NCI-H2171 (cell line): ENCODE measurements at regions not wholly inside any gene's neighbourhood (a gene's known extent, or its start where the extent isn't known, plus 50 kb on each side); places are given as distances from the start of the nearest gene placed in this dataset.

Source experiments
- DNase-seq: peaks from one replicate; lab custom pipeline; 2025; lab: John Stamatoyannopoulos, UW

DNA sequence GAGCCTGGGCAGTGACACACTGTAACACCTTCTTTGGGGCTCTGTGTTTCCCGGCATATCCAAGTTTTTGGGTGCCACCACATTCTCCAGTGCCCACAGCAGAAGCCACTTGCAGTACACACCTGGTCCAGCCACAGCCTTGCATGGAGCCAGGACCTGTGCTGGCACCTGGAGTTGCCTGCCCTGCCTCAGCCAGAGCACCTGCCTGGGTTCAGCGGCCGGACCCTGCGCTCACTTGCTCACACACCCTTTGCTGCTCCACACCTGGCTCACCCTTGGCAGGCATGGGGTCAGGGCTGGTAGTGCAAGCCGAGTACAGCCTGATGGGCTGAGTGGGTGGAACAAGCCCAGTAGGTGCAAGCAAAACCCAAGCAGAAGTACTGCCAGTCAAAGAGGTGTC, 1511.1 kb downstream of the TECRL start:
- no peak for DNase-seq

DNA sequence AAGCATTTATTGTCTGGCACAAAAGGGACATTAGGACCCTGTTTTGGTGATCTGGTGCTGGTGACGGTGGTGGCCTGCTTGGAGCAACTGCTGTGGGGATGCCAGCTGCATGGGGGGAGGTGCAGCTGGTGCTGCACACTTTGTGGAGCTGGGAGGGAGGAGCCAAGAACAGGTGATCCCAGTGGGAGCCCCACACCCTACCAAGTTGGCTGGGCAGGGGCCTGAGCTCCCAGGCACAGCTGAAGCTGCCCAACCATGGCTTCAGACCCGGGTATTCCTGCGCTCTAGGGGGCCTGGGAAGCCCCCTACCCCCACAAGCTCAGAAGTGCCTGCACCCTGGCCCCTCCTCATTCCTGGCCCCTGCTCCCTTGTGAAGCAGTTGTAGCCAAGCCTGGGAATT, 1512.5 kb downstream of the TECRL start:
- no peak for DNase-seq

DNA sequence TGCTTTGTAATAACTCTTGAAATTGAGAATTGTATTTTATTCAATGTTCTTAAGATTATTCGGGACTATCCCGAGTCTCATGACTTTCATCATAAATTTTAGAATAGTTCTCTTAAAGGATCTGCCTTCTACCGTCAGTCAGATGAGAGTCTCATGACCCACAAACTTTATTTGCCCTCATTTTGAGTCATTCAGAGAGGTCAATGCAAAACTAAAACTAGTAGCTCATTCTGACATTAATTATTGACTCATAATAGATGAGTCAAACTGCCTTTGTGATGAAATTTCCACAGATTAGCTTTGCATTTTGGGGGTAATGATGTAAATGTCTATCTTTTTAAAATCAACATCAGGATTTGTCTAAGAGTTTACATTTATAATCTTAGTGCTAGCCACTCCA, 1527.3 kb downstream of the TECRL start:
- DNase-seq = no peak

DNA sequence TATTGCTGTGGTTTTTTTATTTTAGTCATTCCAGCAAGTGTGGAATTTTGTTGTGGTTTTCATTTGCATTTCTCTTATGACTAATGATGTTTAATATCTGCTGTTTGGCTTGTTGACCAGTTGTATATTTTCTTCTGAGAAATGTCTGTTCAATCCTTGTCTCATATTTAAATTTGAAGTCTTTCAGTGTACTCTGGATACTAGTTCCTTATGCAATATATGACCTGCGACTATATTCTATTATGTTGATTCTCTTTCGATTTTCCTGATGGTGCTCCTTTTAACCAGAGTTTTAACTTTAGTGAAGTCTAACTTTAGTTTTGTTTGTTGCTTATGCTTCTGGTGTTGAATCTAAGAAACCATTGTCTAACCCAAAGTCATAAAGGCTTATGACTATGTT, 1528.0 kb downstream of the TECRL start:
- no peak for DNase-seq

DNA sequence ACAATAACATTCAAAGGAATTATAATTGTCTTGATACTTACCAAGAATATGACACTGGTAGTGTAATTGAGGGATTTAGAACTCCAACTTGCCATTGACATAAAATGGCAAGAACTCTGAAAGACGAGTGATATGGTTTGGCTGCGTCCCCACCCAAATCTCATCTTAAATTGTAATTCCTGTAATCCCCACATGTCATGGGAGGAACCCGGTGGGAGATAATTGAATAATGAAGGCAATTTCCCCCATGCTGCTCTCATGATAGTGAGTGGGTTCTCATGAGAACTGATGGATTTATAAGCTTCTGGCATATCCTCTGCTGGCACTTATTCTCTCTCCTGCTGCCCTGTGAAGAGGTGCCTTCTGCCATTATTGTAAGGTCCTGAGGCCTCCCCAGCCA, 1536.4 kb downstream of the TECRL start:
- no peak for DNase-seq

DNA sequence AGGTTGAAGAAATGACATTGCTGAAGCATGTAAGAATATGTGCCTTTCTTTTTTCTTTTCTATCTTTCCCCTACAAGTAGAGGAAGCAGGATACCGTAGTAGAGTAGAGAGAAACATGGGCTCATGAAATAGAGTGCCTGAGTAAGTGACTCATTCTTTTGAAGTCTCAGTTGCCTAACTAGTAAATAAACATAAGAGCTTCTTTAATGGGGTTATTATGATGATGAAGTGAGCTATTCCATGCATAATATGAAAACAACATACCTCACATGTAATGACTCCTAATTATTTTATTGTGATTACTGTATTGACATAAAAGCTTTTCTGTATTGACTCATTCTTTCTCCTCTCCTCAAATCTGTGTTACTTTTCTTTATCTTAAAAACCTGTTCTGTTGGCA, 1538.2 kb downstream of the TECRL start:
- DNase-seq = no peak

DNA sequence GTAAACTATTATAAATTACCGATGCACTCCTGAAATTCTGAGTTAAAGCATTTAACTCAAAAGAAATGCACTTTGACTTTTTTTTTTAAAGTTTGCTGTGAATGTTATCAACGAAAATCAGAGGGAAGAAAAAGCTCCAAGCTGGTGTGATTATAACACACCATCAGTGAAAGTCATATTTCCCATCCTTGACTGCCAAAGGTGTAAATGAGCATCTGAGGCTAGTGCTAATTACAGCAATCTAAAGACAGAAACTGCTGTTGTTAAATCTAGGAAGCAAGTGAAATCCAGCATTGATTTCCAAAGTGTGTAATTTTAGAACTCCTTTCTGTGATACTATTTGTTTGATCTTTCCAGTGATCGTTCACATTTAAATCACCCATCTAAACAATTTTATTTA, 1538.8 kb downstream of the TECRL start:
- no peak for DNase-seq

DNA sequence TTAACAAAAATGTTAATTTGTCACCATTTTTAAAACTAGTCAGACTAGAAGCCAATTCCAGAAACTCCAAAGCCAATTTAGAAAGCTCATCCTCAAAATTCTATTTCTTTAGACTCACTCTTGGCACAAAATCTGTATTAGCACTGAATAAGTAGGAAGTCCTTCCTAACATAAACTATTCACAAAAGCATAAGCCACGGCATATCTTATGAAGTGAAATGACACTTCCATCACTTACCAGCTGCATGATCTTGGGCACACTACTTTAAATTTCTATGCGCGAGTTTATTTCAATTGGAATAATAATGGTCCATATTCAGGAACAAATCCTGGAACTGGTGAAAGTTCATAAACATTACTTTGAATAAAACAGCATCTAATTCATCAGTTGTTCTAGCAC, 1544.0 kb downstream of the TECRL start:
- no peak for DNase-seq

DNA sequence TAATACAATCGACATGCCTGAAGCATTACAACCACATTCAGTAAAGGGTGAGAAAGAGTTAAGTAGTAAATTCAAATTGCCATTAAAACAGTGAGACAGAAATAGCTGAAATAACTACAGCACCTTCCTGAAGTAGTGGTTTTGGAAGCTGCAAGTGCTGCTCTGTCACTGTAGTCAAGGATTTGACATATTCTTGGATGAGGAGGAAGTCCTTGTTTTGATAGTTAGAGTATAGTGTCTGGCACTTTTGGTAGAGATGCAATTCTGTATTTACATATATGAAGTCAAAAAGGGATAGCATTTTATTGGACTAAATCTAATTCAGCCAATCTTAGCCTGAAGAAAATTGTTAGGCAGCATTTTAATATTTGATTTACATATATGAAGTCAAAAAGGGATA, 1559.6 kb downstream of the TECRL start:
- DNase-seq = no peak

DNA sequence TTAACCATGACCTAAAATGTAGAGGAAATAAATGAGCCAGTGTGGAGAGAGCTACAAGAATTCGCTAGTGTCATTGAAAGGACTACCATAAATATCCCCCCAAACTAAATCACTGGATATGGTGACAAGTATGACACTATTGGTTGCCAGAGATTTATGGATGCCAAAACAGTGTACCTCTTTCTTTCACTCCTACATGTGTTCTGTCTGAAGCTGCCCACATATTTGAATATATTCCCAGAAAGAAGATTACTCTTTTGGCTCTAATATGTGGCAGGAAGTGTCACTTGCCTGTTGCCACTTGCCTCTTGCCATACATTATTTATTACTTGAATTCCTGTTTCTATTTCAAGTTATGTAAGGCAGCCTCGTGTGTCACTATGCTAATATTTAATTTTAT, 1573.6 kb downstream of the TECRL start:
- DNase-seq = no peak

DNA sequence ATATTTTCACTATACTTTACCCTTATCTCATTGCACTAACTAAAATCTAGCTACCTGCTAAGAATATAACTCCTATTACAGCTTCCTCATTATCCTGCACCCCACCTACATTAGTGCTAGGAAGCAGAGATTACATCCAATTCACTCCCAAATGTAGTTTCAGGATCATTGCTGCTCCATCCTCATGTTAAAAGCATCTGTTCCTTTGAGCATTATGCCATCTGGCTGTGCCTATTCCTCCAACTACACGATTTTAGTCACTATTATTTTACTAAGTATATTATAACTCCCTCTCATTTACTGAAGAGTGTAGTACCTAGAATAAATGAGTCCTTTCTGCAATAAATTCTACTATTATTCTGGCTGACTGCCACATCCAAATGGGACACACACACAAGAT, 1586.9 kb downstream of the TECRL start:
- no peak for DNase-seq

DNA sequence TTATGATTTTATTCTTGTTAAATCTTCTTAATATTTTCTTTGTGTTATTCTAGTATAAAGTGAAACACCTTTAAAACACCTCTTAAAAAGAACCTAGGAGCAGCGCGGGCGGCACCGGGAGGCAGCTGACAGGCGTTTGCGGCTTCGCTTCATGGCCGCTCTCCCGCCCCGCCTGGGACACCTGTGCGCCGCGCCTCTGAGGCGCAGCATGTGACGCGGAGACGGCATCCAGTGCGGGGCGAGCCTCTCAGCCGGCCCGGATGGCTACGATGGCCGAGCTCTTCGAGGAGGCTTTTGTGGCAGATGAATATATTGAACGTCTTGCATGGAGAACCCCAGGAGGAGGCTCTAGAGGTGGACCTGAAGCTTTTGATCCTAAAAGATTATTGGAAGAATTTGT, 1592.7 kb downstream of the TECRL start:
- no peak for DNase-seq

DNA sequence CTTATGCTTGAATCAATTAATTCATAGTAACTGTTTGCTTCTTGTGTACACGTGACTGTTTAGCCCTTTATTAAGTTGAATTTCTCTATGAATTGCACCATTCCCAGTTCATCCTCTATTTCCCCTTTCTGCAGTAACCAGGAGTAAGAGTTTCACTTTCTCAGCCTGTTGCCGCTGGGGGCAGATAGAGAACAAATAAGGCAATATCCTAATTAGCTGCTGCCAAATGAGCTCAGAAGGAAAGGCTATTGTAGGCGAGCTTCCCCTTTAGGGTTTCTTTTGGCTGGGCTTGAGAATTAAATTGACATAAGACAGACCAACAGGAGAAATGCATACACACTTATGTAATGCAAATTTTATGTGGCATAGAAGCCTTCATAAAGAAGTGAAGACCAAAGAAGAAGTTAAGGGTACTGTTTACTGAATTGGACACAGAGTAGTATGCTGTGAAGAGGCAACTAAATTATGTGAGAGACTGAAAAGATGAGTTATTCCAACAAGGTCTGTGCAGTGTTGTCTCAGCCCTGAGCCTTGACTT, 1594.7 kb downstream of the TECRL start:
- no peak for DNase-seq

DNA sequence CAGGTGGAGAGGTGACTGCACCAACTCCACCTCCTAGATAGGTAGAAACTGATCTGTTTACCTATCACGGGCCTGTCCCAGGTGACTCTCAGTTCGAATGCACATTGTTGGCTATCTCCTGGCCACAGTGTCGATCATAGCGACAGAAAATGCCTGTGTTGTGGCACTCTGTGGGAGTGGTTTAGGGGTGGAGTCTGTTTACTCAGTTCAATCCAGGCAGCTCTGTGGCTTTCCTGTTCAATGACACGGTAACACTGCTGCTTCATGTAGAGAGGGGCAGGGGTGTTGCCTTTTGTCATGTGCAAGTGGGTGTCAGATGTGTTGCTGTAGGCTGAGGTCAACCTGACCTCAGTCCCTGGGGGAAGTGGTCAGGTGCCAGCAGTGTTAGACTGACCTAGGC, 1602.4 kb downstream of the TECRL start:
- DNase-seq = no peak

DNA sequence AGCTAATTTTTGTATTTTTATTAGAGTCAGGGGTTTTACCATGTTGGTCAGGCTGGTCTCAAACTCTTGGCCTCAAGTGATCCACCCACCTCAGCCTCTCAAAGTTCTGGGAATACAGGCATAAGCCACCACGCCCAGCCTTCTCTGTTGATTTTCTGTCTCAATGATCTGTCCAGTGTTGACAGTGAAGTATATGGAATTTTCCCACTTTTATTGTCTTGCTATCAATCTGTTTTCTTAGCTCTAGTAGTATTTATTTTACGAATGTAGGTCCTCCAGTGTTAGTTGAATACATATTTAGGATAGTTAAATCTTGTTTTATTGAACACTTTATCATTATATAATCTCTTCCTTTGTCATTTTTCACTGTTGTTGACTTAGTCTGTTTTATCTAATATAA, 1603.9 kb downstream of the ADGRL3 start:
- DNase-seq = no peak

DNA sequence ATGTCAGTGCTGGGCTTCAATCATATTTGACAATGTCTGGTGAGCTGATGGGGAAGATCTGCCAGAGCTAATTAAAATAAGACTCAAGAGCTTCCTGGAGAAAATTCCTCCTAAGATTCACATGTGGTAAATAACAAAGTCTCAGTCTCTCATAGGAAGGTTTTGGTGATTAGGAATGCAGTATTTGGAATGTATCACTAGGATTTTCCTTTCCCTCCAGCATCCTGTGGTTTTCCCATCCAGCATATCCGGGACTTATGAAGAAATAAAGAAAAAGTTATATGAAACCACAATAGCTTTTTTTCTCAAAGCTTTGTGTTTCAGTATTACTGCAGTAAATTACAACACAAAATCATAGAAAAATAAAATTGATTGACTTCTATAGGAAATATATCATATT, 1597.1 kb downstream of the ADGRL3 start:
- DNase-seq = no peak

DNA sequence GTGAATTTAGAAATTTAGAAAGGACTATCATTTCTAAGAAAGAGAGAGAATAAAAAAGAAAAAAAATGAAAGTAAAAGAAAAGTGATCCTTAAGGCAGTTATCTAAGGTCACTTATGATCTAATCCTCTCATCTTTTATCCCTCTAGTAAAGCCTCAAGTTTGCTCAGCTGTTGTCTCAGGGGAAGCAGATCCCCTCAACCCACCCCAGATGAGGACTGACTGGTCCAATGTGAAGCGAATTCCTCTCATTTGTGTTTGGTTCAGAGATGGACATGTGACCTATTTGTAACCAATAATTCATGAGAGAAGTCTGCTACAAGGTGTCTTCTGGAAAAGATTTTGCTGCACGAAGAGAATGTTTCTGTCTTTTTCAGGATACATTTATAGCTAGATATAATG, 1591.3 kb downstream of the ADGRL3 start:
- DNase-seq = no peak

DNA sequence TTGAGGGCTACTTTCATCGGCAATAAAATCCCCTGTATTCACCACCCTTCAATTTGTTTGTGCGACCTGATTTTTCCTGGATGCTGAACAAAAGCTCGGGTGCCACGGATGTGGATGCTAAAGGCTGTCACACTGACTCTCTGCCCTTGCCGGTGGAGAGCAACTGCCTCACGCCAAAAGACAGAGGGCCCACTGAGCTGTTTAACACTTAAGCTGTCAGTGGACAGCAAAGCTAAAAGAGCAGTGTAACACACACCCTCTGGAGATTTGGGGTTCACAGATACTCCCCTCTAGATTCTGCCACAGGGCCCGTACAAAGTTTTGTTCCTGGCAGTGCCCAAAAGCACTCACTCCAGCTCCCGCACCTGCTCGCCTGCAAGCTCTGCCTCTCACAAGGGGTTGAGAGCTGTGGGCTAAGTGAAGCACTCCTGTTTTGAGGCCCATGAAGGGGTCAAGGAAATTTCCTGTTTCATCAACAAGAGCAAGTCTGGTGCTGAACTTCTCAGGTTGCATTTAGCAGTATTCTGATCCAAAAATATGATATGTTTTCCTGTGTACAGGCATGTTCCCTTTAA, 1571.9 kb downstream of the ADGRL3 start:
- DNase-seq = no peak

DNA sequence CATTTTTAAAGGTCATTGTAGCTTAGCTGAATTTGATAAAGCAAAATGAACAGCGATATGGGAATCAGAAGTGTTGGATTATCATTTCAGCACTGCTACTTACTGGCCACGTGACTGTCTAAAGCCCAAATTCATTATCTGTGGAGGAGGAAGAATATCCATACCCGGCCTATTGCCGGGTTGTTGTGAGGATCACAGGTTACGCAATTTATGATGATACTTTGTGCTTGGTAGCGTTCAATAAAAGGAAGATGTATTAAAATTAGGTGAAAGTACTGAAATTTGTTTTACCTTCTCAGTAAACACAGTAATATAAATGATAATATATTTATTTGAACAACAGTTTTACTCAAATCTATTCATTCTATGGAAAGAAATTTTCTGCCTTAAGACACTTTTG, 1540.2 kb downstream of the ADGRL3 start:
- DNase-seq = no peak

DNA sequence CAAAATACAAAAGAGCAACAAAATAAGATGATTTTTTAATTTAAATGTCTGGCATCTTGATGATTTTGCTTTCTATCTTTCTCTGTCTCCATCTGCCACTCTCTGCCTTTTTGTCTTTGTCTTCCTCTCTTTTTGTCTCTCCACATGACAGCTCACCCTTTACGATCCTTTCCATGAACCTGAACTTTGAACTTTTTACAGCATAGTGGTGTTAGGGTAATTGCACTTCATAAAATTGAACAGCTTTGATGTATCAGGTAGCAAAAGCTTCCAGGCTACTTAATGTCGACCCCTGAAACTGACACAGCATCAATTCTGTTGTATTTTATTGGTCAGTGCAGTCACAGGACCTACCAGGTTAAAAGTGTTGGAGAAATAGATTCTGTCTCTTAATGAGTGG, 1517.0 kb downstream of the ADGRL3 start:
- DNase-seq = no peak

DNA sequence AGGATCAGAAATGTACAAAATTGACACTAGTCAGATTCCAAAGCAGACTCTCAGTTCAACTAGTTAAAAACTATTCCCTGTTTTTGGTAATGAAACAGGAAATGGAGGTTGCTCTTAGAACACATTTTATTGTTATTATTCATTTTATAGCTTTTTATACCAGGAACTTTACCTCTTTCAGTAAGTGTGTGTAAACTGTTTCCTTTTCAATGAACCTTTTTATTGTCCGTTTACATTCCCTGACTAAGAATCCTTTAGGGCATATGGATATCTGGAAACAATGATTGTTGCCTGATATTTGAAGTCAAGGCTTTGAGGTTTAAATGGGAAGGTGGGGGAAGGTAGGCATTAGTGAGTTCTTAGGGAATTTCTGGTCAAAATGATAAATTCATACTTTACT, 1511.4 kb downstream of the ADGRL3 start:
- DNase-seq = no peak

DNA sequence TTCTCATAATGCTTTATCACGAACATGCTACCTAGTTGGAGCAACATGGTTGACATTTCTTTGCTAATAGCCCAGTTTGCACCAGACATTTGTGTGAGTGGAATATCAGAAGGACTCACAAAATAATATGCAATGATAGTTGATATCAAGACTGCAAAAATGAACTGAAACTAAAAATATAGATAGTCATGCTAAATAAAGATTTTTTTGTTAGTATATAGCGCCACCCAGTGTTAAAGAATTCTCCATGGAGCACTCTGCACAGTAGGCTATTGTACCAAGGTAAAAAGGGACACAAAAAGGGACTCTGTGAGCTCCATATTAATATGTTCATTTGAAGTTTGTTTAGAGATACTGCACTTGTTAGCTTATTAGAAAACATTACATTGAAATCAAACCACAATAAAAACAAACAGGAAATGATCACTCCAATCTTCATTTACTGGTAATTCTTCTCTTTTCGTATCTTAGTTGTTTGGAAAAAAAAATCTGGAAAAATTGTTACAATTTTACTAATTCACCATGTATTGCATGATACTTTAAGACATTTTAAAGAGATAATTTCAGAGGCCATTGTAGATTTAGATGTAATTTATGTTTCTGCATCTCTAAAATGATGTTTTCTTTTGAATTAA, 1509.6 kb downstream of the ADGRL3 start:
- DNase-seq = no peak

DNA sequence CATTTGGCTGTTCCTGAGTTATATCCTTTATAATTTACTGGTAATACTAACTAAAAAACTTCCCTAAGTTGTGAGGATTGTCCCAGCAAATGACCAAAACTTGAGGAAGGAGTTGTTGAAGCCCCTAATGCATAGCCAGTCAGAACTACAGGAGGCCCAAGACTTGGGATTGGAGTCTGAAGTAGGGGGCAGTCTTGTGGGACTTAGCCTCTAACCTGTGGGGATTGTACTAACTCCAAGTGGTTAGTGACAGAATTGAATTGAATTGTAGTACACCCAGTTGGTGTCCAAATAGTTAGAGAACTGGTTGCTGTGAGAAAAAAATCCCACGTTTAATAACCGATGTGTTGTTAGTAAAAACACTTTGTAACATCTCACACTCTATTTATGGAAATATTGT, 1506.3 kb downstream of the ADGRL3 start:
- DNase-seq = no peak
